ENCODE measurements at regions not wholly inside any gene's neighbourhood (a gene's known extent, or its start where the extent isn't known, plus 50 kb on each side); places are given as distances from the start of the nearest gene placed in this dataset.

- TF ChIP-seq CTCF (IDR thresholded peaks at IDR 0.05) (no peak), RCOR1 (IDR thresholded peaks at IDR 0.05; ENCODE audit: low read length) (no peak), TEAD4 (IDR thresholded peaks at IDR 0.05; ENCODE audit: borderline replicate concordance, insufficient read depth) (no peak), NRF1 (IDR thresholded peaks at IDR 0.05; ENCODE audit: low read depth, low read length) (no peak), SIN3A (IDR thresholded peaks at IDR 0.05; ENCODE audit: borderline replicate concordance, low read depth, low read length) (no peak)
These were observed 133.2 kb upstream of the SSTR4 start for GRCh38 chr20:22901921-22902320.

All from SK-N-SH (cell line).